GM21717 (cell line): ENCODE measurements at regions not wholly inside any gene's neighbourhood (a gene's known extent, or its start where the extent isn't known, plus 50 kb on each side); places are given as distances from the start of the nearest gene placed in this dataset.
"Not testable (repeated sequence)": the region's sequence is repeated elsewhere in the genome, so short reads cannot be mapped to it uniquely, and the experiment has no call there.

ENCODE experiments used
- ATAC-seq: cut with Tn5 transposase; IDR thresholded peaks from one replicate; pipeline ENCODE4 v1.9.1; 2021; ENCODE audit warnings: mild to moderate bottlenecking, moderate library complexity; ENCODE audit not compliant: unreplicated experiment

- not testable (repeated sequence) for ATAC-seq
Measured at GRCh38 chr1:149635290-149635899, 51.7 kb downstream of the PPIAL4C start.

- ATAC-seq: peak; percentile 84
Measured at GRCh38 chr1:149636286-149637122, 52.9 kb downstream of the PPIAL4C start.

- not testable (repeated sequence) for ATAC-seq
Measured at GRCh38 chr1:149638481-149638880, 54.8 kb downstream of the PPIAL4C start.

DNA sequence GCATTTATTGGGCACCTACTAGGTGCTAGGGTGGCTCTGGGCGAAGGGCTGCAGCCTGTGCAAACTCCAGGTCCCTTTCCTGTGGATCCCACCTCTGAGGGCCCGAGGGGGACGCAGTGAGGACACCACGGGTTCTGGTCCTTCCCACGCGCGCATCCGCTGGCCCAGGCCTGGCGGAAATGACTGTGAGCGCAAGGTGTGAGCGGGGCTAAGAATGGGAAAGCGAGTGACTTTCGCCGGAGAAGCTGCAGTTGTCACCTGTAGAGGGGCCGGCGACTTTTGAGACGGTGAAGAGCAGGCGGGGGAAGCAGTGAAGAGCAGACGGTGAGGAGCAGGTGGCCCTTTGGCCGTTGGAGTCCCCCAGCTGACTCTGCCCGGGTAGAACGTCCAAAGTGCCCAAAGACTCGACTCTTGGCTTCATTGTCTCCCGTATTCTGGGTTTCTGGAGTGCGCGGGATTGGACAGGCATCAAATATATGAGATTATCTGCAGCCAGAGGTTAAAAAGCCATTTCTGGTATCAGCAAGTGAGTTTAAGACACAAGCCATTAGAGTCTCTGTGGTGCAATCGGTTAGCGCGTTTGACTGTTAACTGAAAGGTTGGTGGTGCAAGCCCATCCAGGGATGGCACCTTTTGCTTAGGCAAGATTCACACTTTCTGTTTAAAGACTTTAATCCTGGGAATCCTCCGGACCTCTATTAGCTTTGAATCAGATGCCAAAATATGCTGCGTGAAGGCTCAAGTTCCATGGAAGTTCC, 55.4 kb downstream of the PPIAL4C start:
- ATAC-seq: not testable (repeated sequence)

DNA sequence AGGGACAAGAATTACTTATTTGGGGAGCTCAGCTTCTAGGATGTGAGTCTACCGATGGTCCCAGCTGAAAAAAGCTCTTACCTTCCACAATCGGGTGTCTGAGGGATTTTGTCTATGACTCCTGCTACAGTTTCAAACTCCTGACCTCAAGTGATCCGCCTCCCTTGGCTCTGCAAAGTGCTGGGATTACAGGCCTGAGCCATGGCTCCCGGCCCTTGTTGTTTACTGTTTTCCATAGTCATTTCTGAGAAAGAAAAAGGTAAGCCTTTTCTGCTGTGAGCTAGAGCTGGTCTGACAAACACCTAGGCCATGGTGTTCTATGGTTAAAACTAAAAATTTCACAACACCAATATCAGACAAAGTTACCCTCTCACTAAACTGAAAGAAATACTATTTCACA, 57.5 kb downstream of the PPIAL4C start:
- not testable (repeated sequence) for ATAC-seq

DNA sequence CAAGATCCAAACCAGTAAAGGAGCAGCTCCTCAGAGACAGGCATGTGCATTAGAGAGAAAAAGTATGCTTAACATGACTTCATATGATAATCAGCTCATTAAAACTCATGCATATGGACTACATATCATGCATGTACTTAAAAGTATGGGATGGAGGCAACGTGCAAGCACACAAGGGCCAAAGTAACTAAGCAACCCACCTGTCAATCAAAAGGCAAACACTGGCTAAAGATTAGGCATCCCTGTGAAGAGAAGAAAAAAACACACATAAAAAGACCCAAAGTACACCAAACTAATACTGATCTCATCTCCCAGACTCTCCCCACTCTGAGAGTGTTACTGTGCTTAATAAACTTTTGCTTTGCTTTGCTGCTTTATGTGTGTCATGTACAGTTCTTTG, 61.2 kb downstream of the PPIAL4C start:
- not testable (repeated sequence) for ATAC-seq

DNA sequence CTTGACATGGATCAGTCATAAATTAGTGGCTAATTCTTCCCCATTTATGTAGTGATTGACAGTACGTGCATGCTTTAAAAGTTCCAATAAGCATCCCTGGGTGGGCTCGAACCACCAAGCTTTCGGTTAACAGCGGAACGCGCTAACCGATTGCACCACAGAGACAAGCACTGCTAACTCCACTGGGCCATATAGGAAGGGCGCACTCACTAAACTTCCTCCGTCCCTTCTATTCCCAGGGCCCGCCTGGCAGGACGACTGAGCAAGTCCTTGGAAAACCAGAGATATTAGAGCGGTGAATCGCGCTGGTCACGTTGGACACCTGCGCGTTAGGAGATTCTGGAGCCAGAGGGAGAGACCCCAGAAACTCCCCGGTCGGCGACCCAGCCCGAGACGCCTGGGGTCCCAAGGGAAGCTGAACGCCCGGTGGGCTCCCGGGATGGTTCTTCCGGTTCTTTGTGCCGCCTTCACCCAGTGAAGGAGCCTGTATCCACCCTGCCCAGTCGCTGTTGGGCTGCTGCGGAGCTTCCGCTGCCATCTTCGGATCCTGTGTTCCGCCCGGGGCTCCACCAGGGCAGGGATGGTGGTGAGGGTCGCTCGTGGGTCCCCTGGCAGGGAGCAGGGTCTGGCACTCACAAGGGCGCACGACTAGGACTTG, 62.8 kb downstream of the PPIAL4C start:
- ATAC-seq: not testable (repeated sequence)

GRCh38 chr1:149647018-149647373, 63.3 kb downstream of the PPIAL4C start:
- not testable (repeated sequence) for ATAC-seq

DNA sequence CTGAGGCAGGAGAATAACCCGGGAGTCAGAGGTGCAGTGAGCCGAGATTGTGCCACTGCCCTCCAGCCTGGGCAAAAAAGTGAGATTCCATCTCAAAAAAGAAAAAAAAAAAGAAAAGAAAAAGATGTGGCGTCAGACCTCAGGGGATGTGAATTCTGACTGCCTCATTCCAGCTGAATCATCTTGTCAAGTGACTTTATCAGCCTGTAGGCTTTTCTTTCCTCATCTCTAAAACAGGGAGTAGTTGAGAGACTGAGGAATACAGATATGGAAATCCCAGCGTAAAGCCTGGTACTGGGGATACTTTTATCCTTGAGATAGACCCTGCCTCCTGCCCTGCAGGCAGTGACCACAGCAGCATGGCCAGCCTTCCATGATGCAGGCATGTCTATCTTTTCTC, 74.1 kb downstream of the PPIAL4C start:
- ATAC-seq: not testable (repeated sequence)

DNA sequence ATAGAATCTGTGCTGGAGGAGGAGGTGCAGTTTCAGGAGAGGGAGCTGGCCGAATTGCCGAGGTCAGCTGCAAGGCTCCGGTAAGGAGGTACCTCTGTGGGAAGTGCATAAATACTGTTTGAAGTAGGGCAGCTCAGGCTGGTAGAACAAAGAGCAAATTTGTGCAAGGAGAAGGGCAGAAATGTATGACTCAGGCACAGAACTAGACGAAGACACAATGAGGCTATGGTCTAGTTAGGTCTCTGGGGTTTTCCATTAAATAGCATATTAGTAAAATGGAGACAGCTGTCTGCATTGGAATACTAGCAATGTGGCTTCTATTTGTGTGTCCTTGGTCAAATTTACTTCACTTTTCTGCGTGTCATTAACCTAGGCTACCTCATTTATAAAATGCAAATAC, 74.5 kb downstream of the PPIAL4C start:
- not testable (repeated sequence) for ATAC-seq

DNA sequence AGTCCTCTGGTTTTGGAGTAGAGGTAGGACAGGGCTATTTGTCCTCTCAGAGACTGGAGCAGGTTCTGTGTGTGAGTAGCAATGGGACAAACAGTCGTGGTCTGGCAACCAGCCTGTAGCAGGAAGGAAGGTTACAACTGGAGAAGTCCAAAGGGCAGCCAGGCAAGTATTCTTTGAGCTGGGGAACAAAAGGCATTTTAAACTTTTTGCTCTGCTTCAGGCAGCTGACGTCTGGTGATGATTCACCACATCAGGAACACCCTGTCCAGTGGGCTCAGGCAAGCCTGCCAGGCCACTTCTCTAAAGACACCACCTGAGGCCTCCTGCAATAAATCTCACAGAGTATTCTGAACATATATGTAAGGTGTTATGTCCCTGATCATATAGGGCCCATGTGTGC, 81.0 kb downstream of the PPIAL4C start:
- ATAC-seq: not testable (repeated sequence)

- ATAC-seq: not testable (repeated sequence)
Measured at GRCh38 chr1:149665033-149665432, 81.4 kb downstream of the PPIAL4C start.

GRCh38 chr1:149665528-149665927, 81.9 kb downstream of the PPIAL4C start:
- not testable (repeated sequence) for ATAC-seq

GRCh38 chr1:149673231-149673909, 89.7 kb downstream of the PPIAL4C start:
- not testable (repeated sequence) for ATAC-seq

DNA sequence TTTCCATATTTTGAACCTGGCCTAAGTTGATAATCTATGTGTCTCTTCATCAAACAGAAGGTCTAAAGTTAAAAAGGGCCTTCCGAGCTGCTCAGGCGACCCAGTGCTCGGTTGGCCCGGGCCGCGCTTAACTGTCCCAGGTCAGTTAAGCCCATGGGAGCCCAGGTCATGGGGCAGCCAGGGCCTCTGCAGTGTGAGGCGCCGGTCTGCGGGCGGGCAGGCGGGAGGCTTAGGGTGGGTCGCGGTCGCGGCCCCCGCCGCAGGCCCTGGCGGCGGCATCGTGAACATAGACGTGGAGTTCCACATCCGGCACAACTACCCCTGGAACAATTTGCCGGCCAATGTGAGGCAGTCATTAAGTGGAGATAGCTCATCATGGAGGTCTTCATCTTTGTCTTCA, 91.3 kb downstream of the PPIAL4C start:
- not testable (repeated sequence) for ATAC-seq

GRCh38 chr1:149677359-149677758, 93.7 kb downstream of the PPIAL4C start:
- ATAC-seq: not testable (repeated sequence)

GRCh38 chr1:149686593-149687238, 95.8 kb upstream of the FCGR1A start:
- not testable (repeated sequence) for ATAC-seq

- ATAC-seq: not testable (repeated sequence)
Measured at GRCh38 chr1:149691399-149691798, 91.1 kb upstream of the FCGR1A start.

DNA sequence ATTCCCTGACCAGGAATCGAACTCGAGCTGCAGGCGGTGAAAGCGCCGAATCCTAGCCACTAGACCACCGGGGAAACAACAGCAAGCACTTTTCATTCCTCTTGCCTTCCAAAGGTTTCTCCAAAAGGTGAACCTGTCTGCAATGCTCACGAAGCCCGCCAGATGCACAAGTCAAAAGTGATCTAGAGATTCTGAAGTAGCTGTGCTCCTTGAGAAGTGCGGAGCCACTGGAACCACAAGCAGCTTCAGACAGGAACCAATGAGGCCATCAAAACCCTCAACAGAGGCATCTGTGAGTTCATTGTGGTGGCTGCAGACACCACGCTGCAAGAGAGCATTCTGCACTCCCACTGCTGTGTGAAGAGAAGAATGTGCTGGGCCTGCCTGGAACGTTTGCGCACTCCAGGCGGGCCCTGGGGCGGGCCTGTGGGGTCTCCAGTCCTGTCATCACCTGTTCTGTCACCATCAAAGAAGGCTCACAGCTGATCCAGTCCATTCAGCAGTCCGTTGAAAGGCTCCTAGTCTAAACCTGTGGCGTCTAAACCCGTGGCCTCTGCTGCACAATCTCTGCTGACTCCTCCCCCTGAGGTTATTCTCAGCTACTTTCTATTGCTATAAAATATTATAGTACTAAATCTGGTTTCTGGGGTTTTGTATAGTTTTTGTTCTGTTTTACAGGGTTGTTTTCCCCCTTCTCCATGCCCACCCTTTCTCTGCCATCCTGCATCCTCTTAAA, 89.5 kb upstream of the FCGR1A start:
- not testable (repeated sequence) for ATAC-seq
